Left ventricle myocardium inferior (tissue), 1 donor: ENCODE measurements at regions not wholly inside any gene's neighbourhood (a gene's known extent, or its start where the extent isn't known, plus 50 kb on each side); places are given as distances from the start of the nearest gene placed in this dataset.
"Not testable (repeated sequence)": the region's sequence is repeated elsewhere in the genome, so short reads cannot be mapped to it uniquely, and the experiment has no call there.

ENCODE experiments used
- DNase-seq: peaks from one replicate; pipeline ENCODE4 v3.0.0-alpha.2; 2020
- H3K27ac ChIP-seq: fragments of 200-600 bp; replicated peaks from 2 replicates; pipeline ENCODE4 v1.8.0; 2021
- H3K27me3 ChIP-seq: fragments of 200-600 bp; 2 replicates; pipeline ENCODE4 v1.8.0; 2021; ENCODE audit warnings: low read depth
- H3K36me3 ChIP-seq: fragments of 200-600 bp; 2 replicates; pipeline ENCODE4 v1.8.0; 2021
- H3K4me1 ChIP-seq: fragments of 200-600 bp; 2 replicates; pipeline ENCODE4 v1.8.0; 2021
- H3K4me3 ChIP-seq: fragments of 200-600 bp; 2 replicates; pipeline ENCODE4 v1.8.0; 2021; ENCODE audit warnings: mild to moderate bottlenecking, moderate library complexity
- H3K9me3 ChIP-seq: fragments of 200-600 bp; replicated peaks from 2 replicates; pipeline ENCODE4 v1.8.0; 2021
- CTCF ChIP-seq: fragments of 200-600 bp; IDR thresholded peaks from 2 replicates; pipeline ENCODE4 v1.8.0; 2021; ENCODE audit warnings: antibody characterized with exemption, mild to moderate bottlenecking, borderline replicate concordance
- intact Hi-C: fragments of 100-400 bp; cut with micrococcal nuclease; formaldehyde crosslinking; loops from one replicate; pipeline ENCODE4 v1.11.0; 2022
- donor health status: DM: no; HTN: yes; CAD: no; lungs with severe emphysema.

GRCh38 chr3:150271591-150271960 lies 136.5 kb upstream of the TSC22D2 start:
- no peak for DNase-seq
- intact Hi-C loops: no loop called here
- H3K9me3 ChIP-seq: no peaks in the 10 kb centered on the region
- no peaks in the 10 kb centered on the region for H3K27me3 ChIP-seq
- no peak overlapping the region for H3K4me3 ChIP-seq
- H3K36me3 ChIP-seq: no peaks in the 10 kb centered on the region
- no peaks in the 10 kb centered on the region for H3K4me1 ChIP-seq
- no peak for TF ChIP-seq CTCF
- no peak overlapping the region for H3K27ac ChIP-seq

GRCh38 chr3:150270883-150271590 lies 137.1 kb upstream of the TSC22D2 start:
- H3K4me1 ChIP-seq: no peaks in the 10 kb centered on the region
- H3K36me3 ChIP-seq: no peaks in the 10 kb centered on the region
- no peaks in the 10 kb centered on the region for H3K27me3 ChIP-seq
- H3K9me3 ChIP-seq: no peaks in the 10 kb centered on the region
- TF ChIP-seq CTCF: no peak
- no peak overlapping the region for H3K27ac ChIP-seq
- intact Hi-C loops: no loop called here
- H3K4me3 ChIP-seq: no peak overlapping the region
- no peak for DNase-seq

DNA sequence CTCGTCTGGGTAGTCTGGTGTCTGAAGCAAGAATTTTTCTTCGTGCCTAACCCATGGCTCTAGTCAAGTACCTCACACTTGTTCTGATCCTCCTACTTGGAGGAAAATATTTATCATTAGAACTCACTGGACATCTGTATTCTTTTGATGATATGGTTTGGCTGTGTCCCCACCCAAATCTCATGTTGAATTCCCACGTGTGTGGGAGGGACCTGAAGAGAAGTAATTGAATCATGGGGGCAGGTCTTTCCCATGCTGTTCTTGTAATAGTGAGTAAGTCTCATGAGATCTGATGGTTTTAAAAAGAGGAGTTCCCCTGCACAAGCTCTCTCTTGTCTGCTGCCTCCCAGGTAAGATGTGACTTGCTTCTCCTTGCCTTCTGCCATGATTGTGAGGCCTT lies 137.7 kb upstream of the TSC22D2 start:
- H3K4me3 ChIP-seq, DNase-seq, H3K27ac ChIP-seq, H3K9me3 ChIP-seq, H3K36me3 ChIP-seq, H3K4me1 ChIP-seq, H3K27me3 ChIP-seq, intact Hi-C loops: not testable (repeated sequence)

DNA sequence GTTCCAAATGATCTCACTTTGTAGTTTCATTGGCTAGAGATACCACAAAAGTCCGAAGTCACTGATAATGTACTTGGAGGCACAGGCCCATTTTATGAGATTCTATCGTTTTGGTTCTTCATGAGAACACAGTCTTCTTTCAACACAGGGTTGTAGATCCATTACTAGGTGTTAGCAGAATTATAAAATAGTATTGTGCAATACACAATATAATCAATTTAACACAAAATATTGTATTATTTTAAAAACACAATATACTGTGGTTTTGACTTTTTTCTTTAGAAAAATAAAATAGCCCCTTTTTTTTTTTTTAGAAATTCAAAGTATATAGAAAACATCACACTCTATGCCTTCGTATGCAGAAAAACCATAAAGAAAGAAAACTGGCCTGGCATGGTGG lies 138.6 kb upstream of the TSC22D2 start:
- TF ChIP-seq CTCF: no peak
- Histone ChIP-seq H3K36me3 (no peaks in the 10 kb centered on the region), H3K27ac (no peak overlapping the region), H3K4me3 (no peak overlapping the region), H3K9me3 (no peaks in the 10 kb centered on the region), H3K4me1 (no peaks in the 10 kb centered on the region), H3K27me3 (no peaks in the 10 kb centered on the region)
- no peak for DNase-seq
- intact Hi-C loops: no loop called here

DNA sequence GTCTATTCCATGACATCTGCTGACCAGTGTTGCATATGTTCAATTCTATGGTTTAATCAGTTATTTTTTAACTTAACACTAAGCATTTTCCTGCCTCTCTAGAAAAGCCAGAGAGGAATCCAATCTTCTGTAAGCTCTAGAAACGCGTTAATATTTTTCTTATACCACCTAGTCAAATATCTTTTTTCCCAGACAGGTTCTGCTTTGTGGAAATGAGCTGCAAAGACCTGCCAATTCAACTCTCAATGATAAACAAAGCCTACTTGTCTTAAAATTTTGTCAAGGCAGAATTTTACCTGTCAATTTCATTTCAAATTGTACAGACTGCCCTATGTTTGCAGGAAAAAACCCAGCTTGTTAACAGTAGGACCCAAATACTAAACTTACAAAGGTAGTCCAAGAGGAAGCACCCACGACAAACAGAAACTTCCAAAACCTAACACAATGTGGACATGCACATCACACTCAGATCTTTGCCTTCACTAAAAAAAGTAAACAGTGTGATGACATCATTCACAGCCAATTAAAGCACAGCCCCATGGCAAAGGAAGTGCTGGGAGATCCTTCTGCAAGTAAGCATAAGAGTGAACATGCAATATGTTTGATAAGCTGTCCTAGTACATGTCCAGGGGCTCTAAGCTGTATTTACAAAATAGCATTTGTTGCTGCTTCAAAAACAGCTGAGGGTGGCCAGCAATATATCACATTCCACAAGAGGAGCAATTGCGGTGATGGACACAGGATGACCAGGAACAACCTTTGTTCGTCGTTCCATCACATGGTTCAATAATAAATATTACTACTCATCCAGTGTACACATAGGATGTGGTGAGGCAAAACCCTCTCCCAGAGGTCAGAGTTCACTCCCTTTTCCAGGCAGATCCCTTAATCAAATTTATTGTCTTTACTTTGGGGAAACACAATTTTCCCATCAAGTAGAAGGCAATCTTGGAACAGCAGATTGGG lies 139.4 kb upstream of the TSC22D2 start:
- TF ChIP-seq CTCF: no peak
- H3K27me3 ChIP-seq: no peaks in the 10 kb centered on the region
- no peak overlapping the region for H3K4me3 ChIP-seq
- DNase-seq: no peak
- intact Hi-C loops: no loop called here
- H3K9me3 ChIP-seq: no peaks in the 10 kb centered on the region
- H3K27ac ChIP-seq: no peak overlapping the region
- H3K36me3 ChIP-seq: no peaks in the 10 kb centered on the region
- H3K4me1 ChIP-seq: no peaks in the 10 kb centered on the region

GRCh38 chr3:150267288-150267687 lies 140.8 kb upstream of the TSC22D2 start:
- Histone ChIP-seq H3K36me3 (no peaks in the 10 kb centered on the region), H3K4me1 (no peaks in the 10 kb centered on the region), H3K9me3 (no peaks in the 10 kb centered on the region), H3K4me3 (no peak overlapping the region), H3K27me3 (no peaks in the 10 kb centered on the region), H3K27ac (no peak overlapping the region)
- no peak for DNase-seq
- intact Hi-C loops: no loop called here
- no peak for TF ChIP-seq CTCF
